ENCODE measurements at regions not wholly inside any gene's neighbourhood (a gene's known extent, or its start where the extent isn't known, plus 50 kb on each side); places are given as distances from the start of the nearest gene placed in this dataset.

DNA sequence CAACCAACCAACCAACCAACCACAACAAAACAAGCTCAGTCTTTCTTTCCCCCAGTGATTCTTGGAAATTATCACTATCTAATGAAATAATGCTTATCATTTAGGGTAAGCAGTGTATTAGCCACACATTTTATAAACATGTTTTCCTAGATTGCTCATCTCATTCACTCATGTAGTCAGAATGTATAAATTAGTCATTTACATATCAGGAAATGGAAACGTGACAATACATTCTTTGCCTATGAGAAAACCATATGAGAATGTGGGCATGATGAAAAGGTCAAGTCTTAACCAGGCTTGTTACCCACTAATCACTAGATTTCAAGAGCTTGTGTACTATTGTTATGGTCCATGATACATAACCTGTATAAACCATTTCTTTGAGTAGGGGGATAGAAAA, 1583.4 kb upstream of the PIK3C3 start:
- no peak overlapping the region for H3K4me3 ChIP-seq
- no peak for TF ChIP-seq POLR2A (IDR thresholded peaks at IDR 0.05)
- TF ChIP-seq, protein P1, sequence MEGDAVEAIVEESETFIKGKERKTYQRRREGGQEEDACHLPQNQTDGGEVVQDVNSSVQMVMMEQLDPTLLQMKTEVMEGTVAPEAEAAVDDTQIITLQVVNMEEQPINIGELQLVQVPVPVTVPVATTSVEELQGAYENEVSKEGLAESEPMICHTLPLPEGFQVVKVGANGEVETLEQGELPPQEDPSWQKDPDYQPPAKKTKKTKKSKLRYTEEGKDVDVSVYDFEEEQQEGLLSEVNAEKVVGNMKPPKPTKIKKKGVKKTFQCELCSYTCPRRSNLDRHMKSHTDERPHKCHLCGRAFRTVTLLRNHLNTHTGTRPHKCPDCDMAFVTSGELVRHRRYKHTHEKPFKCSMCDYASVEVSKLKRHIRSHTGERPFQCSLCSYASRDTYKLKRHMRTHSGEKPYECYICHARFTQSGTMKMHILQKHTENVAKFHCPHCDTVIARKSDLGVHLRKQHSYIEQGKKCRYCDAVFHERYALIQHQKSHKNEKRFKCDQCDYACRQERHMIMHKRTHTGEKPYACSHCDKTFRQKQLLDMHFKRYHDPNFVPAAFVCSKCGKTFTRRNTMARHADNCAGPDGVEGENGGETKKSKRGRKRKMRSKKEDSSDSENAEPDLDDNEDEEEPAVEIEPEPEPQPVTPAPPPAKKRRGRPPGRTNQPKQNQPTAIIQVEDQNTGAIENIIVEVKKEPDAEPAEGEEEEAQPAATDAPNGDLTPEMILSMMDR (IDR thresholded peaks at IDR 0.05), result no peak
- no peak overlapping the region for H3K27ac ChIP-seq
- WGBS, 4 donors, result 20 to 39% (median 21%) methylated on average over 1 of the region's 1 CpG
- H3K27me3 ChIP-seq, result no peaks in the 10 kb centered on the region
- no peaks in the 10 kb centered on the region for H3K36me3 ChIP-seq
- no peaks in the 10 kb centered on the region for H3K4me1 ChIP-seq
- DNase-seq (no peak), ATAC-seq (no peak)
- no peaks in the 10 kb centered on the region for H3K9me3 ChIP-seq
- intact Hi-C loops (cut with DNase I), result no loop called here

DNA sequence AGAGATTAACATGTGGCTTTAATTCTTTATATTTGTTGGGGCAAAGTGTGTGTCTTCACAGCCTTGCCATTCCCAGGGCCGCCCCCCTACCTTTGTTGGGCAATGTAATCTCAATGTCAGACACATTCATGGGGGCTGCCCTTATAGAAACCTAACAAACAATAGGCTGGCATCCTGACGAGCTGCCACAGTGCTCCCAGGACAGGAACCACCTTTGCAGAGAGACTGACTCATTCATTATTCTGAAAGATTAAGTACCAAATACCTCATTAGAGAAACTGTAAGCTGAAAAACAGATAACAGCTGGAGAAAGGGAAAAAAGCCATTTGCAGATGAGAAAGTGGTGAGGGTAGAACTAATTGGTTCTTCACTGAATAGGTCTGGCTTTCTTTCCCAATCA, 1587.5 kb upstream of the PIK3C3 start:
- ATAC-seq, result no peak
- Histone ChIP-seq H3K9me3 (no peaks in the 10 kb centered on the region), H3K27me3 (no peaks in the 10 kb centered on the region), H3K36me3 (no peaks in the 10 kb centered on the region), H3K4me3 (no peak overlapping the region), H3K4me1 (no peaks in the 10 kb centered on the region), H3K27ac (no peak overlapping the region)
- DNase-seq, result no peak
- WGBS, 4 donors, result 63 to 72% (median 65%) methylated on average over 2 of the region's 2 CpGs
- TF ChIP-seq POLR2A (IDR thresholded peaks at IDR 0.05), result no peak
- TF ChIP-seq, protein P1 (IDR thresholded peaks at IDR 0.05), result no peak
- intact Hi-C loops (cut with DNase I), result no loop called here

DNA sequence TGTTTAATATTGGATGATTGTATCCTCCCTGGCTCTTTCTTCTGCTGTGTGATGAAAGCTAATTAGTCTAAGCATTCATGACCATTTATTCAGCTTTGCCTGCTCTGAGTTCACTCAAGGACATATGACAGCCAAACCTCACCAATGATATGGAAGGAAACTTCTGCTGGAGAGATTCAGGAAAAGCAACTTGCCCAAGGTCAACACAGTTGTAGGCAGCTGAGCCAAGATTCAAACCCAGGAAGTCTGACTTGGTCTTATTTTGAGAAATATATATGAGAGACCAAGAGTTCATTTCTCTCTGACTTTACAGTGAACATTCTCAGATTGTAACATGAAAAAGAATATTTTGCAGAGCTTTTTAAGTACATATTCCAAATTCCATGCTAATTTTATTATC, 1588.5 kb upstream of the PIK3C3 start:
- intact Hi-C loops (cut with DNase I), result no loop called here
- H3K27me3 ChIP-seq, result no peaks in the 10 kb centered on the region
- no peak overlapping the region for H3K4me3 ChIP-seq
- DNase-seq (no peak), ATAC-seq (no peak)
- TF ChIP-seq, protein P1 (IDR thresholded peaks at IDR 0.05), result no peak
- no peak for TF ChIP-seq POLR2A (IDR thresholded peaks at IDR 0.05)
- no peaks in the 10 kb centered on the region for H3K4me1 ChIP-seq
- no peaks in the 10 kb centered on the region for H3K36me3 ChIP-seq
- no peak overlapping the region for H3K27ac ChIP-seq
- no peaks in the 10 kb centered on the region for H3K9me3 ChIP-seq

DNA sequence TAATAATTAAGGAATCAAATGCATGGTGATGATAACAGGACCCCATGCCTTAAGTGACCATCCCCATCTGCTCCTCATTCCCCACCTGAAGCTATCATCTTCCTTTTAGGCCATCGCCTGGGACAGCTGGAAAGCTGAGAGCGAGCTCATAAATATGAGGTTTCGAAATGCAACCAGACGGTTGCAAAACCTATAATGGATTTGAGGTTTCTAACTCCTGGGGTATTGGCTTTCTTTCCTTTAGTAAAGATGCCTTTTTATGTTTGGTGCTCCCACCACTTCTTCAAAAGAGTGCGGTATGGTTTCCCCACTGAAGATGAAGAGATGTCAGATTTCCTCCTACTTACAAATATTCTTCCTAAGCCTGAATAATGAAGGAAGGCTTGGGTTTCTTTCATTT, 1589.5 kb upstream of the PIK3C3 start:
- WGBS, 4 donors, result 93 to 94% (median 93%) methylated on average over 5 of the region's 5 CpGs
- DNase-seq (no peak), ATAC-seq (no peak)
- TF ChIP-seq, protein P1 (IDR thresholded peaks at IDR 0.05), result no peak
- no peak for TF ChIP-seq POLR2A (IDR thresholded peaks at IDR 0.05)
- Histone ChIP-seq H3K4me1 (no peaks in the 10 kb centered on the region), H3K27ac (no peak overlapping the region), H3K9me3 (no peaks in the 10 kb centered on the region), H3K27me3 (no peaks in the 10 kb centered on the region), H3K4me3 (no peak overlapping the region), H3K36me3 (no peaks in the 10 kb centered on the region)
- intact Hi-C loops (cut with DNase I), result no loop called here
